GM19043 (cell line): ENCODE measurements at regions not wholly inside any gene's neighbourhood (a gene's known extent, or its start where the extent isn't known, plus 50 kb on each side); places are given as distances from the start of the nearest gene placed in this dataset.

ENCODE experiments used
- ATAC-seq: cut with Tn5 transposase; IDR thresholded peaks from one replicate; pipeline ENCODE4 v1.9.1; 2021; ENCODE audit warnings: low read depth; ENCODE audit not compliant: unreplicated experiment

GRCh38 chr14:54299410-54300363 lies 97.1 kb upstream of the CDKN3 start:
- no peak for ATAC-seq

GRCh38 chr14:54300881-54301280 lies 95.9 kb upstream of the CDKN3 start:
- ATAC-seq, result no peak

- no peak for ATAC-seq
Measured at GRCh38 chr14:54301359-54301758, 95.4 kb upstream of the CDKN3 start.

GRCh38 chr14:54306806-54307205 lies 90.0 kb upstream of the CDKN3 start:
- no peak for ATAC-seq

- no peak for ATAC-seq
Measured at GRCh38 chr14:54309615-54310014, 87.2 kb upstream of the CDKN3 start.

GRCh38 chr14:54310151-54310850 lies 86.5 kb upstream of the CDKN3 start:
- no peak for ATAC-seq

GRCh38 chr14:54310851-54311228 lies 86.0 kb upstream of the CDKN3 start:
- ATAC-seq, result no peak

GRCh38 chr14:54312166-54312801 lies 84.5 kb upstream of the CDKN3 start:
- ATAC-seq, result no peak

- ATAC-seq, result no peak
Measured at GRCh38 chr14:54314365-54315104, 82.3 kb upstream of the CDKN3 start.

GRCh38 chr14:54316652-54317051 lies 80.2 kb upstream of the CDKN3 start:
- no peak for ATAC-seq

GRCh38 chr14:54317391-54317790 lies 79.4 kb upstream of the CDKN3 start:
- ATAC-seq, result no peak

- ATAC-seq, result no peak
Measured at GRCh38 chr14:54322246-54322645, 74.6 kb upstream of the CDKN3 start.

GRCh38 chr14:54322701-54323337 lies 74.0 kb upstream of the CDKN3 start:
- ATAC-seq, result no peak

GRCh38 chr14:54325766-54326165 lies 71.0 kb upstream of the CDKN3 start:
- no peak for ATAC-seq

- ATAC-seq, result peak; percentile 49
Measured at GRCh38 chr14:54329082-54329695, 67.6 kb upstream of the CDKN3 start.

GRCh38 chr14:54330876-54331275 lies 65.9 kb upstream of the CDKN3 start:
- no peak for ATAC-seq

GRCh38 chr14:54331516-54331915 lies 65.3 kb upstream of the CDKN3 start:
- ATAC-seq, result no peak

- no peak for ATAC-seq
Measured at GRCh38 chr14:54332490-54332889, 64.3 kb upstream of the CDKN3 start.

- no peak for ATAC-seq
Measured at GRCh38 chr14:54333511-54333910, 63.3 kb upstream of the CDKN3 start.
